ENCODE measurements at regions not wholly inside any gene's neighbourhood (a gene's known extent, or its start where the extent isn't known, plus 50 kb on each side); places are given as distances from the start of the nearest gene placed in this dataset.
"Not testable (repeated sequence)": the region's sequence is repeated elsewhere in the genome, so short reads cannot be mapped to it uniquely, and the experiment has no call there.

- DNase-seq (ENCODE audit: low read depth): no peak
Measured at GRCh38 chr10:28354511-28354910, 51.6 kb upstream of the MPP7 start.

- no peak for DNase-seq (ENCODE audit: low read depth)
Measured at GRCh38 chr10:28355376-28355775, 52.5 kb upstream of the MPP7 start.

GRCh38 chr10:28359334-28359733 lies 56.5 kb upstream of the MPP7 start:
- no peak for DNase-seq (ENCODE audit: low read depth)

GRCh38 chr10:28360175-28360574 lies 57.3 kb upstream of the MPP7 start:
- DNase-seq (ENCODE audit: low read depth): no peak

GRCh38 chr10:28363376-28363775 lies 60.5 kb upstream of the MPP7 start:
- no peak for DNase-seq (ENCODE audit: low read depth)

- DNase-seq (ENCODE audit: low read depth): no peak
Measured at GRCh38 chr10:28365840-28366239, 63.0 kb upstream of the MPP7 start.

- DNase-seq (ENCODE audit: low read depth): no peak
Measured at GRCh38 chr10:28366994-28367393, 64.1 kb upstream of the MPP7 start.

GRCh38 chr10:28367413-28367812 lies 64.5 kb upstream of the MPP7 start:
- DNase-seq (ENCODE audit: low read depth): no peak

- no peak for DNase-seq (ENCODE audit: low read depth)
Measured at GRCh38 chr10:28367929-28368484, 65.1 kb upstream of the MPP7 start.

- DNase-seq (ENCODE audit: low read depth): no peak
Measured at GRCh38 chr10:28370107-28370835, 67.4 kb upstream of the MPP7 start.

GRCh38 chr10:28371638-28372037 lies 68.8 kb upstream of the MPP7 start:
- DNase-seq (ENCODE audit: low read depth): not testable (repeated sequence)

- no peak for DNase-seq (ENCODE audit: low read depth)
Measured at GRCh38 chr10:28374036-28374435, 71.2 kb upstream of the MPP7 start.

GRCh38 chr10:28375399-28376354 lies 72.8 kb upstream of the MPP7 start:
- no peak for DNase-seq (ENCODE audit: low read depth)

GRCh38 chr10:28378986-28379585 lies 76.2 kb upstream of the MPP7 start:
- no peak for DNase-seq (ENCODE audit: low read depth)

GRCh38 chr10:28381466-28381865 lies 78.6 kb upstream of the MPP7 start:
- no peak for DNase-seq (ENCODE audit: low read depth)

- peak; percentile 52 for DNase-seq (ENCODE audit: low read depth)
Measured at GRCh38 chr10:28381903-28382347, 79.1 kb upstream of the MPP7 start.

GRCh38 chr10:28382525-28383269 lies 79.8 kb upstream of the MPP7 start:
- no peak for DNase-seq (ENCODE audit: low read depth)

GRCh38 chr10:28384557-28384956 lies 81.7 kb upstream of the MPP7 start:
- DNase-seq (ENCODE audit: low read depth): no peak

GRCh38 chr10:28385748-28386502 lies 83.1 kb upstream of the MPP7 start:
- no peak for DNase-seq (ENCODE audit: low read depth)

GRCh38 chr10:28386503-28386868 lies 83.6 kb upstream of the MPP7 start:
- no peak for DNase-seq (ENCODE audit: low read depth)

GRCh38 chr10:28387140-28387539 lies 84.3 kb upstream of the MPP7 start:
- DNase-seq (ENCODE audit: low read depth): no peak
